ENCODE measurements at regions not wholly inside any gene's neighbourhood (a gene's known extent, or its start where the extent isn't known, plus 50 kb on each side); places are given as distances from the start of the nearest gene placed in this dataset.
"Not testable (repeated sequence)": the region's sequence is repeated elsewhere in the genome, so short reads cannot be mapped to it uniquely, and the experiment has no call there.

DNA sequence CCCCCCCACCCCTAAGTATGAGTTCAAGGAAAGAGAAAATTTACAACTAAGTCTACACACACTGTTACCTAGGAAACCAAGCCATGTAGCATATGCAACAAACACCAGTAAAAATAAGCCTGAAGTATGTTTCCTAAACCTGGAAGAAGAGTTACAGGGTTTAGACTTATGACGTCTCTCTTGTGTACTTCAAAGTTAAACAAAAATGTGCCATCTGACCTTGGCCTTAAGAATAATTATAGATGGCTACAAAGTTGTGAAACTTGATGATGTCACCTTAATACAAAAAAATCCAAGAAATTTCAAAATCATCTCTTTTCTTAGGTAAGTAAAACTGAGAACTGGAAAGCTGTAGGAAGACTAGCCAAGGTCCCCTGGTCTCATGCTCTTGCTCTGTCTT is 297.6 kb upstream of the NRXN1 start:
- no peak for DNase-seq (ENCODE audit: low spot score)

DNA sequence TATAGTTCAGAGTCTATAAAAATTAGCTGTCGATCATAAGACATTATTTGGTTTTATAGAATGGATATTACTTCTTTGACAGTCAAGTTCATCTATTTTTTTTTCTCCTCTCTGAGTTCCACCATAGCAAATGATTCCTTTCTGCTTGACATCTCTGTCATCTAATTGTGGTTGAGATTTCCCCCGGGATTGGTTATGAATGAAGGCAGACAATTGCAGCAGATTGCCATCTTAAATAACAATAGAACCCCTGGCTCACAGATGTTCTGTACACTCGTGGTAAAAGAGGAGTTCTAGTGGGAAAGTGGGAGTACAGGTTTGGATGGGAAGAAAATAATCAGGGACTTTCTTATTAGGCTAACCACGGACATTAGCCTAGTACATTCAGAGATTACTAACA is 292.1 kb upstream of the NRXN1 start:
- DNase-seq (ENCODE audit: low spot score): no peak

DNA sequence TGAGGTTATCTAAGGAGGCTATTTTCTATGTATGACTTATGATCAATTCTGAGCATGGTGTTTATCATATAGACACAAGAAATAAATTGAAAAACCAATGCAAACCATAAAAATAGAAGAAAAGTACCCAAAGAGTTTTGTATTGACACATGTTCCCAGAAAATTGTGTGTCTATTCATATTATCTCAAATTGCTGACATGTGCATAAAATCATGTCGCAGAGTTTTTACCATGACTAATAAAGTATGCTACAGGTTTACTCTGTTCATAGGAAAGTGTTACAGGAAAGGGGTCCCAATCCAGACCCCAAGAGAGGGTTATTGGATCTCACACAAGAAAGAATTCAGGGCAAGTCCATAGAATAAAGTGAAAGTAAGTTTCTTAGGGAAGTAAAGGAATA is 290.7 kb upstream of the NRXN1 start:
- no peak for DNase-seq (ENCODE audit: low spot score)

DNA sequence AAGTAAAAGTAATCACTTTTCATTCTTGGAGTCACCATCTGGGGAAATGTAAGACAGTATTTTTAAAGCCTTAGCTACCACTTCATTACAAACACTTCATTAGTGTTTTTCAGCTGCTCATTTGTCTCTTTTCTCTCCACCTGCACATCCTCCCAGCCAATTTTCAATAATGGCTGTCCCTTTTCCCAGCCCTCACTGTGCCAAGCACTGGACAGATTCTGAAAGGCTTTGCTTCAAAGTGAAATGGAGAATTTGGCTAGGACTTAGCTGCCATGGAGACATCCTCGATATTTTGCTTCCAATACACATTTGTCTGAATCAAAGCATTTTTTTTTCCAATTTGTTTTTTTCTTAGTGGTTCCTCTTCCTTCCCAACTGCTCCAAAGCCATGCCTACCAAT is 272.4 kb upstream of the NRXN1 start:
- DNase-seq (ENCODE audit: low spot score): no peak

DNA sequence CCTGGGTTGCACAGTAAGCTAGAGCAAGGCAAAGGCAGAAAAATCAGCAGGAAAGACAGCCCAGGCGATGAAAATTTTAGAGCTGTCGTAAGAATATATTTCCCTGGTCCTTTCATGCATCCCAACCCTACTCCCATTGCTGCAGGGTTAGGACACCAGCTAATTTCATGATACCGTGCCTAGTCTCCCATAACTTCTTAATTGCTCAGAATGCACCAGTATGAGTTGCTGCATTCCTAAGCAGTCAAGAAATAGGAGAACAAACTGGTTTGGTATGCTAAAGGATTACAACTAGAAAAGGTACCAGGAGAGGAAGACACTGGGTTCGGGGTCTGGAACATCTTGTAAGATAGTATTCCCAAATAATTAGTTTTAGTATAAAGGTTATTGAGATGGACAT is 269.4 kb upstream of the NRXN1 start:
- DNase-seq (ENCODE audit: low spot score): no peak

DNA sequence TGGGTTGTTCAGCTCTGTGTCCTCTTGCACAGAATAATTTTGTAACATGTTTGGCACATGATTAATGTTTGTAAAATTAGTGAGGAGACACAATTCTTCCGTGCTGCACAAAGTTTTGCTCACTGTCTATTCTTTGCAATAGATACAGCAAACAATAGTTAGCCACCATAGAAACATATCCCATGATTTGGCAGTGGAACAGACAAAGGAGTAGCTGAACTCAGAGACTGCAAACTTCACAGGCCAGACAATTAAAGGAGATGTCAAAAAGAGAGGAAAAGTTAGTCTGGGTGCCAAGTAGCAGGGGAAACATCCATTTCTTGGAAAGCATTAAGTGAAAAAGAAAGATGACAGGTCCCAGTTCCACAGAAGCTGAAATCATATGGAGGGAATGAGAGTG is 267.4 kb upstream of the NRXN1 start:
- no peak for DNase-seq (ENCODE audit: low spot score)

DNA sequence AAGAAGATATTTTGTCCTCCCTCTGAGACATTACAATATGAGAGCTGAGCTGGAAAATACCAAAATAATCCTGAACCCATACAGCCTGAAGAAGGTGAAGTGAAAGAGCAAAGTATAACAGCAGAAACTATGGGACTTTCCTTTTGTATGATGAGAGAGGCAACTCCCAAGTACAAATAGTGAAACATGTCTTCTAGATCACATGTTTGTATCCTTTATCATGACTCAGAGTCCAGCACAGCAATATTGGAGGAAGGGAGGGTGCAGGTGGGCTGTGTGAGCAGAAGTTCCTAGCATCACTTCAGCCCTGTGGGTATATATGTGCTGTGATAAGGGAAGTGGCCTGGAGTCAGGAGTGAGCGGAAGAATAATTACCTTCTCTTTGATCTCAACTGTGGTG is 265.6 kb upstream of the NRXN1 start:
- no peak for DNase-seq (ENCODE audit: low spot score)

DNA sequence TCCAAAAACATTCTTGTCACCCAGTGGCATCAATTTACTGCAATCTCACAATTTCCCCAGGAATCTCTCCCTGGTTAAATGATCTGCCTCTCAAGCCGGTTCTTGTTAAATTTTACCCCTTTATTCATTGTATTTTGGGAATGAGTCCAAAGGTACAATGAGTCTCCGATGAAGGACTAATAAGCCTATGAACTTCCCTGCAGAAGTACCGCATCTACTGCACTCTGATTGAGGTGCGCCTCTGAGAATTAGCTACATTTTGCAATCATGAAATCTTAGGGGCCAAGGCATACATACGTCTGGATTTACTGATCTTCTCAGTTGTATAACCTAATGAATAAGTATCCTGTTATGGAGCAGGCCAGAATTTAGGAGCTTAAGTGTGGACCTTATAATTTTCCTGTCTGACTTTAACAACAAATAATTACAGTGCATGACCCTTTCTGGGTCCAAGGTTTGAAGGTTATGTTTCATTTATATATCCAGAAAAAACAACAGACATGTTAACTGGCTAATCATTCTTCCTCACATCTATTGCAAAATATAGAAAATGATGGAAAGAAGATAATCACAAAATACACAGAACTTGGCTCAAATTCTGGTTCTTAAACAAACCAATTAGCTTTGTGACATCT is 261.8 kb upstream of the NRXN1 start:
- no peak for DNase-seq (ENCODE audit: low spot score)

DNA sequence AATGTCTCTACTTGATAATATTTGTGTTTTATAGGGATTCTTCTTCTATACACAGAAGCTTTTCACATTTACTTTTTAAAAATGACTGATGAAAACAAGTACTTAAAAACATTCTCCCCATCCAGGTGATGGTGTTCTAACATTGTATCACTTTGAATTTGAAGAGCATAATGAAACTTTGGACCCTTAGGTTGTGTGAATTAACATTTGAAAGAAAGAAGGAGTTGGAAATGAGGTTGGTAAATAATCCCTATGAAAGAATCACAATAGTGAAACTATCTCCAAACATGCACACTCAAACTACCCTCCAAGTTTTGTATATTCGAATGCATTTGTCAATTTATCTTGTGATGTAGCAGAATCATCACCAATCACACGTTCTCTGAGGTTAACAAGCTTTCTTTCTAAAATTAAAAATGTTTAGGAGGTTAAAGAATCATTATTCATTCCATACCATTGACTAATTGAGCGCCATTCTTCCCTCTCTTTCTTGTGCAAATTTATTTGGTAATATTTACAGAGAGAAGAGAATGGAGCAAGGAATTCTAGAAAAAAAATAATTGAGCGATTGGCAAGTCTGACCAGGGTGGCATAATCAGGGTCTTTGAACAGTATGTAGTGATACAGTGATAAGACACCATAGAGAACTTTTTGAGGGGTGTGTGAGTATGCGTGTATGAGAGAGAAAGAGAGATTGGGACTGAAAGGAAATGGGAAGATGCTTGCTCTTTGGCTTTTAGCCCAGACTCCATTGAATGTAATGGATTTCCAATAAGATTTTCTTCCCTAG is 260.0 kb upstream of the NRXN1 start:
- no peak for DNase-seq (ENCODE audit: low spot score)

DNA sequence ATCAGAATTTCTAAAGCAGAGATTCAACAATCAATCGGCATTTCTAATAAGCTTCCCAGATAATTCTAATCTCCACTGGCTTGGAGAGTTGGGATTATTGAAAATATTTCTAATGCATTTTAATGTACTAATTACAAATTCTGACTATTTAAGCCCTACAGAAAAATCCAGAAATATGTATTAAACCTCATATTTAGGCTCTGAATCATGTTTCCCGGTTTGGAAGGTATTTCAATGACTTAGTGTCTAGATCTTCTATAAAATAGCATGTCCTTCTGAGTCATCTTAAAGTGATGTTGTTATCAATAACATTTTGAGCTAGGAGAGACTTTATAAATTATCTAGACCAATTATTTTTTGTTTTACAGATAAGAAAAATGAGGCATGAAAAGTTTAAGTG is 258.8 kb upstream of the NRXN1 start:
- no peak for DNase-seq (ENCODE audit: low spot score)

DNA sequence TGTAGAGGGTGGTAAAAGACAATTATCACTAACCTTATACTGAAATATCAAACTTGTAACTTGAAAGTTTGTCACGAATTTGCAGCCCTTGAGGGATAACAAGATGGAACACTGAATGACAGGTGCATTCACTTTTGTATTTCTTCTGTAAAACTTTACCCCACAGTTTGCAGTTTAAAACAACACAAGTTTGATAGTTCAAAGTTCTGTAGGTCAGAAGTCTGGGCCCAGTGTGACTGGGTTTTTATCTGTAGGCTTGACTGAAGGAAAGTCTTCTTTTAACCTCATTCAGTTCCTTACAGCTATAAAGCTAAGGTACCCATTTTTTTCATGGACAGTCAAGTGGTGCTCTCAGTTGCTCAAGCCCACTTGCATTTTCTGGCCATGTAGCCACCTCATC is 257.1 kb upstream of the NRXN1 start:
- DNase-seq (ENCODE audit: low spot score): no peak

DNA sequence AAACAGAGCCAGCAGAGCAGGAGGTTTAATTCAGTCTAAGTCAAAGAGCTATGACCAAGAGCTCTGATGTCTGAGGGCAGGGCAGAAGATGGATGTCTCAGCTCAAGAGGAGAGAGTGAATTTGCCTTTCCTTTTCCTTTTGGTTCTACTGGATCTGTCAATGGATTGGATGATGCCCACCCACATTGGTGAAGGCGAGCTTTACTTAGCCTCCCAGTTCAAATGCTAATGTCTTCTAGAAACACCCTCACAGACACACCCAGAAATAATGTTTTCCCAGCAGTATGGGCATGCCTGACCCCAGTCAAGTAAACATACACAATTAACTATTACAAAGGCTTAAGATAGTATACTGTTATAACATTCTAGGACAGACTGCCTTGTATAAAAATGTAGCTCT is 236.3 kb upstream of the NRXN1 start:
- no peak for DNase-seq (ENCODE audit: low spot score)

DNA sequence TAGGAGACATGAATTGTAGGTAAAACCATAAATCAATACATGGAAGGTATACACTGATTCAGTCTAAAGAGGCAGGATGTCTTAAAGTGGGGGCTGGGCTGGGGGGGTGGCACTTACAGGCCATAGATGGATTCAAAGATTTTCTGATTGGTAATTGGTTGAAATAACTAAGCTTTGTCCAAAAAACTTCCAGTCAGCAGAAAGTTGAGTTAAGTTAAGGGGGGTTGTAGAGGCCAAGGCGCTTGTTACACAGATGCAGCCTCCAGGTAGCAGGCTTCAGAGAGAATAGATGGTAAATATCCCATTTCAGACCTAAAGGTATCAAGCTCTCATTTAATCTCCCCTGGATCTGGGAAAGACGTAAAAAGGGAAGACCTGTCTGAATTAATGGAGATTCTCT is 233.6 kb upstream of the NRXN1 start:
- DNase-seq (ENCODE audit: low spot score): no peak

DNA sequence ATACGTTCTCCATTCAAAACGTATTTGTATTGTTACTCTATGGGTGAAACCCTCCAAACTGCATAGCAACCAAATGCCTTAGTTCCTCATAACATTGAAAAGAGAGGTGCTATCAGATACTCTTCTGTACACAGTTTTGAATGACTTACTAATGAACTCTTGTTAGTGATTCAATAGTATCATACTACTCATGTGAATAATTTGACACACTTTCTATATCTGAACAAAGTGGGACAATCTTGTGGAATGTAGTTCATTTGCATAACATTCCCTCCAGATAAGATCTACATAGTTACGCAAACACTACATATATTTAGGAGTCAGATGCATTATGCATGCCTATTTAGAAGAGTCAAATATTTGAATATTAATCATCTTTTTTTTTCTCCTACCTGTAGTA is 232.0 kb upstream of the NRXN1 start:
- DNase-seq (ENCODE audit: low spot score): no peak

DNA sequence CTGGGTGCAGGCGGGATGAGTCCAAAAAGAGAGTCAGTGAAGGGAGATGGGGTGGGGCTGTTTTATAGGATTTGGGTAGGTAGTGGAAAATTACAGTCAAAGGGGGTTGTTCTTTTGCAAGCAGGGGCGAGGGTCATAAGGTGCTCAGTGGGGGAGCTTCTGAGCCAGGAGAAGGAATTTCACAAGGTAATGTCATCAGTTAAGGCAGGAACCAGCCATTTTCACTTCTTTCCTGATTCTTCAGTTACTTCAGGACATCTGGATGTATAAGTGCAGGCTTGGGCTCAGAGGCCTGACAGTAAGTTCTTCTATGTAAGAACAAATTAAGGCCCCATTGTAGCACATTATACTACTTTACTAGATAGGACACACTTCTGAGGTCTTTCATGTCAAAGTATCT is 231.2 kb upstream of the NRXN1 start:
- not testable (repeated sequence) for DNase-seq (ENCODE audit: low spot score)

DNA sequence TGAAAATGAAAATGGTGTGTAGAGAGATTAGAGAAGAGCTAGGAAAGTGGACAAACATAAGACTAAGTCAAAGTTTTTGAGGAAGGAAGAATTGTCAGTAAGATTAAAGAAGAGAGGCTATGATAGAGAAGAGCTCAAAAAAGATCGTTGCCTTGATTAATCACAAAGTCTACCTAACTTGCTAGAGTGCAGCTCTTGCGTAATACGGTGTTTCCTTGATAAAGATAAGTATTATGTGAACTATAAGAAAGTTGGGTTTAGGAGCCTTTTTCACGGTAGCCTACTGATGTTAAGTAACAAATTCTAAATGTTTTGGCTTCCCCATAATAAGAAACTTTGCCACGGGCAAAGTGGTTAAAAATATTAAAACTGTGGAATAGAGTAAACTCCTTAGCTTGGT is 226.4 kb upstream of the NRXN1 start:
- no peak for DNase-seq (ENCODE audit: low spot score)

DNA sequence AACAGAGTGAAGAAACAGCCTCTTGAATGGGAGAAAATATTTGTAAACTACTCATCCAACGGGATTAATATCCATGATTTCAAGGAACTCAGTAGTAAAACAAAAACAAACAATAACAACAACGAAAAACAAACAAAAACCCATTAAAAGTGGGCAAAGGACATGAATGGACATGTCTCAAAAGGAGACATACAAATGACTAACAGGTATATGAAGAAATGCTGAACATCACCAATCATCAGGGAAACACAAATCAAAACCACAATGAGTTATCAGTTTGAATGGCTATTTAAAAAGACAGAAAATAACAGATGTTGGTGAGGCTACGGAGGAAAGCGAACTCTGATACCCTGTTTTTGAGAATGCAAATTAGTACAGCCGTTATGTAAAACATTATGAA is 224.8 kb upstream of the NRXN1 start:
- DNase-seq (ENCODE audit: low spot score): no peak

DNA sequence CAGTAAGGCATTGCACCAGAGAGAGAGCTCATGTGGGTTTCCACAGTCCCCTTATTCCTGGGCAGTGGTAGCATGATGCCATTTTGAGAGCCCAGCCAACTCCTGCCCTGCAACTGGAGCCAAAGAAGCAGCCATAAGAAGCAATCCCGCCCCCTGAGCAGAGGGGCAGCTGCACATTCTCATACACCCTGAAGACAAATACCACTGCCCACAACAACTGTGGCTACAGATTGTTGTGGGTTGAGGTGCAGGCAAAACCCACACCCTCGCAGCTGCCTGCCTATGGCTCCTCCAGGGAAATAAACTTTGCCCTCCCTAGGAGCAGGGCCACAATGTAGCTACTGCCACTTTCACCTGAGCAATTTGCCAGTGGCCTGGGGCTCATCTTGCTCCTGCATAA is 219.4 kb upstream of the NRXN1 start:
- no peak for DNase-seq (ENCODE audit: low spot score)

DNA sequence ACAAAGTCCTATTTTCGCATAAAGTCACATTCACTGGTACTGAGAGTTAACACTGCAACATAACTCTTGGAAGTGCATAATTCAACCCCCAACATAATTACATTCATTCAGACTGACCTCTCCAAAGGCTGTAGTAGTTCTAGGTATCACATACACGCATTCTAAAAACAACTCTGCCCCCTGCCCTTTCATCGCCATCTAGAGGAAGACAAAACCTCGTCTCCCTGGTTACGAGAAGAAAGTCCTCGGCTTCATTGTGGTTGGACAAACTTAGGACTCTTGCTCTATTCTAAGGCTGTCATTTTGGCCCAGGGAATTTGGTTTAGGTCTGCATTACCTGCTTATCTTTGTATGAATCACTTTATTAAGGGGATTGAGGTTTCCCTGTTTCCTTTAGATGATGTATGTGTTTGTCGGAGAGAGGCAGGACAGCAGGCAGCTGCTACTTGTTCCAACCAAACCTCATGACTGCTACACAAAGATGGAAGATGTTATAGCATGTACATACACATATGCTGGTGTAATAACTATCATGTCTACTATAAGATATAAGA is 215.4 kb upstream of the NRXN1 start:
- DNase-seq (ENCODE audit: low spot score): no peak

DNA sequence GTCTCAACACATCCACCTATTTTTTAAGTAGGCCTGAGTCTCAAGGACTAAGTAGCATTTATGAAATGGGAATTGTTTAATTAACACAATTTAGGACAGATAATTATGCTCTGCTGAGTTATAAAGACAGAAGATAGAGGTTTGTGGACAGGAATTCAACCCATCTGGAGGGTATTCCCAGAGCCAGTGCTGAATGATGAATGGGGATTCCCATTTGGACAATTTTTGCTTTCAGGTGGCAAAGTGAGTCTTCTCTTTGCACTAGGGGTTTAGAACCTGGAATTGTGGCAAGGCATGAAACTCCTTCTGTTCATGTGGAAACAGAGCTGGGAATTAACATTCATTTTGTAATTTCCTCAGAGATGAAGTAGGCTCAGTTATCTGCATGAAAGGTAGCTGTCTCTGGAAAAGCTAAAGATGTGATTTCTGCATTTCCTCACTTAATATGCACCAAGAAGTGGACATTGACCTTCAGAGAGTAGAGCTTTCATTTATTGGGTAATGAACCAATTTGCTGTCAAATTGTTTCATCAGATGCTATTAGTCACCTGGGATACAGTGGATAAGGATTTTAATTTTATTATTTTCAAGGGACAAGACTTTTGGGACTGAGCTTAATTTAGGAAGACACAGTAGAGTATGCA is 212.1 kb upstream of the NRXN1 start:
- DNase-seq (ENCODE audit: low spot score): no peak

DNA sequence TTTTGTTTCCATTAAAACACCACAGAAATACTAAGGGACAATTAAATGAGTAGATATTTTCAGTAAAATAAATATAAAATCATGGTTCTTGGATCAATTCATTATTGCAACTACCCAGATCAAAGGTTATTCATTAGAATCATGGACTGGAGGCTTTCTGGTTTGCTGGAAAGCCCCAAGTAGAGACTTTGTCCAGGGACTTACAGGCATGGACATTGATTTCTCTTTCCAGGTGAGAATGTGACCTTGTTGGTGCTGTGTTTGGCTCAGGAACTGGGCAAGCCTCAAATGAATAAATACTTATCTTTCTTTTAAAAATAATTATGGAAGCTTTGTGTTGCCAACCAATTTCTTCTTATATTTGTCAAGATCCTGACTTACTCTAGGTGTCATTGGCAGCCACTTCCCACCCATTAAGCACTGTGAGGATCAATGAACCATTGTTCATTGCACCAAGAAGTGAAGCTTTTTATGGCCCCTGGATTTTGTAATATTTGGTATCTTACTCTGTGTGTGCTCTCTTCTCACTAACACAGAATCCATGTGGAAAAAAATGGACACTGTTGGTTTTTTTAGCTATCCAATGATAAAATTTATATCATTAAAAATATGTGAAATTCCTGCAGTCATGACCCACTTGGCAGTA is 205.8 kb upstream of the NRXN1 start:
- no peak for DNase-seq (ENCODE audit: low spot score)

DNA sequence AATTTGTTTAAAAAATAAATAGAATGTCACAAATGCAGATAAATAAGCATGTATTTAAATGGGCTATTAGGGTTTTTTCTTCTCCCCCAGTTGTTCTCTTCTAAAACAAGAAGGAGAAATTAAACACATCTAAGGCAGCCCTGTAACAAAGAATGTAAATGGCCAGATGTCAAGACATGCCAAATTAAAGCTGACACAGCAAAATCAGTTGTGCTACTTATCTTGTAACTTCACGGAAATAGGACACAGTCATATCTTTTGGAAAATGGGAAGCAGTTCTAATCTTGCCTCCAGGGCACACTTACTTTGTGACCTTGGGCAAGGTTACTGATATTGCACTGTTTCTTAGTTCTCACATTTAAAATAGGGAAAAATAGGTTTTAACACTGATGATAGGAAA is 200.1 kb upstream of the NRXN1 start:
- no peak for DNase-seq (ENCODE audit: low spot score)

DNA sequence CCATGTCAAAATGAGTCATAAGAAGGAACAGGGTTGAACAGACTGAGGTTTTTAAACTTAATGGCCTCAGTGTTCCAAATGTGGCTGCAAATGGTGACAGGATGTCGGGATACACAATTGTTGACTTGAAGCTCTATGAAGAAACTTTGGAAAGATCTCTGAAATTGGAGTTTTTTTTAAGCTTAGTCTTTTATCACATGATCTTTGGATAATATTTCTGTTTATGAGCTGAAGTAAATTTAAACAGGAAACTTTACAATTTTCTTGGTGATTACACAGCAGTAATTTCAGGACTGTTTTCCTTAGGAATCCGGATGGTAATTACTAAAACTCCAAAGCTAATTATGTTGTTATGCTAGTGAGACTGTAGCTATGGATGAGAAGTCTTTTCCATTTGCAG is 199.1 kb upstream of the NRXN1 start:
- DNase-seq (ENCODE audit: low spot score): no peak
